ENCODE measurements at regions not wholly inside any gene's neighbourhood (a gene's known extent, or its start where the extent isn't known, plus 50 kb on each side); places are given as distances from the start of the nearest gene placed in this dataset.
A peak's percentile ranks its signal among the peaks of the same experiment; 100 is the strongest.

DNA sequence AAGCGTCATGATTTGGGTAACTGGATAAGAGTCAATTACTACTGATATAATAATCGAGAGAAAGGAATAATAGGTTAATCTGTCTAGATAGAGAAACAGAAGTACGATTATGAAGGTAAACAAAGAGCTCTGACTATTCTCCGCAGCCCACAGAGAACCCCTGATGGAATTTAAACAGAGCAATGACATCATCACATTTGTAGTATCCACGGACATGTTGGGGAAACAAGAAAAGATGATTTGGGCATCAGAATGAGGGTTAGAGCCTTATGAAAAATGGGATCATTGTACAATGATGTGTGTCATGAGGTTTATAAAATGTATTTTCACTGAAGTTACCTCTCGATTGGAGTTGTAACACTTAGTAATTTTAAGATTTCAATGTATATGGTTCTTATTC is 129.9 kb downstream of the DTHD1 start:
- Histone ChIP-seq H3K9me3 (ENCODE audit: control insufficient read depth, insufficient read depth, low read length) (no peaks in the 10 kb centered on the region), H3K4me2 (ENCODE audit: low read length) (no peak overlapping the region), H3F3A (ENCODE audit: control insufficient read depth, insufficient read depth) (no peaks in the 10 kb centered on the region), H3K27me3 (ENCODE audit: control insufficient read depth, low read length) (no peaks in the 10 kb centered on the region), H4K20me1 (ENCODE audit: control insufficient read depth, insufficient read depth, low read depth, low read length) (no peaks in the 10 kb centered on the region), H3K27ac (ENCODE audit: low read depth, low read length) (no peak overlapping the region), H3K4me1 (ENCODE audit: control insufficient read depth, low read length) (no peaks in the 10 kb centered on the region), H3K4me3 (ENCODE audit: low read length) (no peak overlapping the region), H3K9me2 (replicated peaks; ENCODE audit: control insufficient read depth, low read length) (no peaks in the 10 kb centered on the region), H3K36me3 (ENCODE audit: control insufficient read depth, low read length) (no peaks in the 10 kb centered on the region), H3K79me2 (ENCODE audit: control insufficient read depth, low read length) (no peaks in the 10 kb centered on the region)
- TF ChIP-seq, protein P1, sequence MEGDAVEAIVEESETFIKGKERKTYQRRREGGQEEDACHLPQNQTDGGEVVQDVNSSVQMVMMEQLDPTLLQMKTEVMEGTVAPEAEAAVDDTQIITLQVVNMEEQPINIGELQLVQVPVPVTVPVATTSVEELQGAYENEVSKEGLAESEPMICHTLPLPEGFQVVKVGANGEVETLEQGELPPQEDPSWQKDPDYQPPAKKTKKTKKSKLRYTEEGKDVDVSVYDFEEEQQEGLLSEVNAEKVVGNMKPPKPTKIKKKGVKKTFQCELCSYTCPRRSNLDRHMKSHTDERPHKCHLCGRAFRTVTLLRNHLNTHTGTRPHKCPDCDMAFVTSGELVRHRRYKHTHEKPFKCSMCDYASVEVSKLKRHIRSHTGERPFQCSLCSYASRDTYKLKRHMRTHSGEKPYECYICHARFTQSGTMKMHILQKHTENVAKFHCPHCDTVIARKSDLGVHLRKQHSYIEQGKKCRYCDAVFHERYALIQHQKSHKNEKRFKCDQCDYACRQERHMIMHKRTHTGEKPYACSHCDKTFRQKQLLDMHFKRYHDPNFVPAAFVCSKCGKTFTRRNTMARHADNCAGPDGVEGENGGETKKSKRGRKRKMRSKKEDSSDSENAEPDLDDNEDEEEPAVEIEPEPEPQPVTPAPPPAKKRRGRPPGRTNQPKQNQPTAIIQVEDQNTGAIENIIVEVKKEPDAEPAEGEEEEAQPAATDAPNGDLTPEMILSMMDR (IDR thresholded peaks at IDR 0.05; ENCODE audit: low read depth, low read length, poor library complexity, severe bottlenecking): no peak
- no peak for TF ChIP-seq EZH2phosphoT487 (IDR thresholded peaks at IDR 0.05; ENCODE audit: borderline replicate concordance, low read length)

DNA sequence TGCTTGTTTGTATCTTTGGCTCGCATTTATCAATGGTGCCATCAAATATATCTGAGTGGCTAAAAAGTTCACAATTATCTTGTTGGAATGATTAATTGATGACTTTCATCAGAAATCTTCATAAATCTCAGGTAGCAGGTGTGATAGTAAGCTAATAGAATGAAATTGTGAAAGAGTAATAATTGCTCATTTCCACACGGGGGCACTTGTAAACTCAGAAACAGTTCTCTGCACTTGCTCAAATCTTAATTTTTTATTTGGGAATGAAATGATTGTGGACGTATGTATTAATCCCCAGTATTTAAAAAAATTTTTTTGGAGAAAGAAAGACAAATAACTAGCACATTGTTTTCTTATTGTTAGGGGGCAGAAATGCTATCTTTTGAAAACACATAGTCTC is 132.8 kb downstream of the DTHD1 start:
- Histone ChIP-seq H3K79me2 (ENCODE audit: control insufficient read depth, low read length) (no peaks in the 10 kb centered on the region), H3K4me2 (ENCODE audit: low read length) (no peak overlapping the region), H3K9me2 (replicated peaks; ENCODE audit: control insufficient read depth, low read length) (no peaks in the 10 kb centered on the region), H3K4me1 (ENCODE audit: control insufficient read depth, low read length) (no peaks in the 10 kb centered on the region), H3F3A (ENCODE audit: control insufficient read depth, insufficient read depth) (no peaks in the 10 kb centered on the region), H3K27me3 (ENCODE audit: control insufficient read depth, low read length) (no peaks in the 10 kb centered on the region), H3K4me3 (ENCODE audit: low read length) (no peak overlapping the region), H4K20me1 (ENCODE audit: control insufficient read depth, insufficient read depth, low read depth, low read length) (no peaks in the 10 kb centered on the region), H3K27ac (ENCODE audit: low read depth, low read length) (no peak overlapping the region), H3K9me3 (ENCODE audit: control insufficient read depth, insufficient read depth, low read length) (no peaks in the 10 kb centered on the region), H3K36me3 (ENCODE audit: control insufficient read depth, low read length) (no peaks in the 10 kb centered on the region)
- no peak for TF ChIP-seq EZH2phosphoT487 (IDR thresholded peaks at IDR 0.05; ENCODE audit: borderline replicate concordance, low read length)
- TF ChIP-seq, protein P1 (IDR thresholded peaks at IDR 0.05; ENCODE audit: low read depth, low read length, poor library complexity, severe bottlenecking): peak; percentile 33

DNA sequence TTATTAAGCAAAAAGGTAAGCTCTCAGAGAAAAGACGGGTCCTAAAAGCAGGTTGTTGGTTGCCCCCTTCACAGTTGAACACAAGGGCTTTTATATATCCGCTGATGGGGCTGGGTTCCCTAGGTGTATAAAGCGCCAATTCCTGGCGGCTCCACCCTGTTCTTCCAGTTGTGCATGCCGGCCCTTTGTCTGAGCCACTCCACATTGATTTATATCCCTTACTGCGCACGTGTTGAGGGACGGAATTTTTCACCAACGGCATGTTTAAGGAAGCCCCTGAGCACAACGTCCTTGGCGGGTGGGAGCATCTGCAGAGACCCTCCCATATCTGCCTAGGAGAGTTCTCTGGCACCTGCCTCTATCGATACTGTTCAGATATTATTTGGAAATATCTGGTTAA is 135.7 kb downstream of the DTHD1 start:
- no peak overlapping the region for H3K27ac ChIP-seq (ENCODE audit: low read depth, low read length)
- H3K79me2 ChIP-seq (ENCODE audit: control insufficient read depth, low read length): no peaks in the 10 kb centered on the region
- no peaks in the 10 kb centered on the region for H3F3A ChIP-seq (ENCODE audit: control insufficient read depth, insufficient read depth)
- H3K4me2 ChIP-seq (ENCODE audit: low read length): no peak overlapping the region
- no peaks in the 10 kb centered on the region for H4K20me1 ChIP-seq (ENCODE audit: control insufficient read depth, insufficient read depth, low read depth, low read length)
- H3K27me3 ChIP-seq (ENCODE audit: control insufficient read depth, low read length): no peaks in the 10 kb centered on the region
- no peaks in the 10 kb centered on the region for H3K9me3 ChIP-seq (ENCODE audit: control insufficient read depth, insufficient read depth, low read length)
- H3K4me1 ChIP-seq (ENCODE audit: control insufficient read depth, low read length): no peaks in the 10 kb centered on the region
- H3K9me2 ChIP-seq (replicated peaks; ENCODE audit: control insufficient read depth, low read length): no peaks in the 10 kb centered on the region
- no peaks in the 10 kb centered on the region for H3K36me3 ChIP-seq (ENCODE audit: control insufficient read depth, low read length)
- no peak overlapping the region for H3K4me3 ChIP-seq (ENCODE audit: low read length)
- TF ChIP-seq, protein P1 (IDR thresholded peaks at IDR 0.05; ENCODE audit: low read depth, low read length, poor library complexity, severe bottlenecking): no peak
- TF ChIP-seq EZH2phosphoT487 (IDR thresholded peaks at IDR 0.05; ENCODE audit: borderline replicate concordance, low read length): no peak
